Bronchial epithelial cell (primary cell): ENCODE measurements at regions not wholly inside any gene's neighbourhood (a gene's known extent, or its start where the extent isn't known, plus 50 kb on each side); places are given as distances from the start of the nearest gene placed in this dataset.
A peak's percentile ranks its signal among the peaks of the same experiment; 100 is the strongest.

Experiments used
- DNase-seq: peaks from one replicate; pipeline ENCODE4 v3.0.0-alpha.2; 2010; ENCODE audit warnings: low read depth
- FAIRE-seq: peaks from 2 replicates; lab custom pipeline; 2011; peaks lifted over from hg19 to GRCh38; lab: Jason Lieb, UNC
- H3K27me3 ChIP-seq: 2 replicates; pipeline ENCODE4 v1.5.1; 2011; ENCODE audit warnings: low read length; ENCODE audit not compliant: control insufficient read depth, insufficient read depth
- H3K36me3 ChIP-seq: 2 replicates; pipeline ENCODE4 v1.5.1; 2011; ENCODE audit warnings: low read length; ENCODE audit not compliant: control insufficient read depth, insufficient read depth
- H3K4me3 ChIP-seq: 2 replicates; pipeline ENCODE4 v1.5.1; 2011; ENCODE audit warnings: mild to moderate bottlenecking, low read depth, low read length, control low read depth
- CTCF ChIP-seq: IDR thresholded peaks from 2 replicates; pipeline ENCODE4 v1.5.1; 2011; ENCODE audit warnings: mild to moderate bottlenecking, moderate library complexity, low read length, control low read depth, inconsistent platforms; ENCODE audit not compliant: insufficient read depth, severe bottlenecking

DNA sequence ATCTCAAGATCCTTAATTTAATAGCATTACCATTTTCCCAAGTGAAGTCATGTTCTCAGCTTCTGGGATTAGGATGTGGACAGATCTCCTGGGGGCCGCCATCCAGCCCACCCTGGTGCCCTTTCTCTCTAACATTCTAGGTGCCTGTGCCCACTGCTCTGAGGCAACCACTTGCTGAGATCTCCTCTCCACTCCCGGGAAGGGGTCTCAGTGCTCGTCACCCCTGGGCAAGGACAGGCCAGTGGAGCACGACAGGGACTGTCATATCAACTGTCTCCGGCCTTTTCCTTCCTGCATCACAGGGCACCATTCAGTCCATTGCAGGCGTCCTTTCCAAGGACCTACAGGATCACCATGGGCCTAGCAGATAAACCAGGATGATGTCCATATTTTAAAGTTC is 304.8 kb downstream of the AJAP1 start:
- no peak for DNase-seq
- TF ChIP-seq CTCF: no peak
- no peak for FAIRE-seq
- Histone ChIP-seq H3K4me3 (no peak overlapping the region), H3K36me3 (no peaks in the 10 kb centered on the region), H3K27me3 (no peaks in the 10 kb centered on the region)

GRCh38 chr1:4957027-4957426 is 302.6 kb downstream of the AJAP1 start:
- H3K36me3 ChIP-seq: no peaks in the 10 kb centered on the region
- no peak overlapping the region for H3K4me3 ChIP-seq
- FAIRE-seq: no peak
- H3K27me3 ChIP-seq: no peaks in the 10 kb centered on the region
- no peak for TF ChIP-seq CTCF
- no peak for DNase-seq

GRCh38 chr1:4954392-4954791 is 300.0 kb downstream of the AJAP1 start:
- FAIRE-seq (no peak), DNase-seq (no peak)
- no peak overlapping the region for H3K4me3 ChIP-seq
- H3K36me3 ChIP-seq: no peaks in the 10 kb centered on the region
- no peaks in the 10 kb centered on the region for H3K27me3 ChIP-seq
- TF ChIP-seq CTCF: no peak

GRCh38 chr1:4951601-4952000 is 297.2 kb downstream of the AJAP1 start:
- no peaks in the 10 kb centered on the region for H3K36me3 ChIP-seq
- DNase-seq (no peak), FAIRE-seq (no peak)
- H3K27me3 ChIP-seq: no peaks in the 10 kb centered on the region
- TF ChIP-seq CTCF: no peak
- no peak overlapping the region for H3K4me3 ChIP-seq

- no peaks in the 10 kb centered on the region for H3K27me3 ChIP-seq
- no peaks in the 10 kb centered on the region for H3K36me3 ChIP-seq
- DNase-seq (no peak), FAIRE-seq (peak; percentile 96)
- H3K4me3 ChIP-seq: no peak overlapping the region
- TF ChIP-seq CTCF: no peak
These were observed 291.9 kb downstream of the AJAP1 start for GRCh38 chr1:4946343-4946742.

DNA sequence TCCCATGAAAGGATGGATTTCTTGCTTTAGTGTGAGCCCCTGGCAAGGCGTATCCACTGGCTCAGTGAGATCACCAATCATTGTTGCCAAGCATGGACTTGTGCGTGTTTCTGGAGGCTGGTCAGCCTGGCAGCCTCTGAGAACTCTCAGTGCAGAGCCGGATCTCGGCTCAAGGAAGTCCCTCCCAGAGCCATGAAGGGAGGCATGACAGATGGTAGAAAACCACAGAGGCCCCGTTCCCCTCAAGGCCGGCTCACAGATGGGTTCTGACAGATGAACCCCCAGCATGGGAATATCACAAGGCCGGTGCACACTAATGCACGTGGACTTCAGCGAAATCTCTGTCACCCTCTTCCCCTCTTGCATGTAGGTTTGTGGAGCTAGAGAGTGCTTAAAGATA is 290.5 kb downstream of the AJAP1 start:
- H3K4me3 ChIP-seq: no peak overlapping the region
- FAIRE-seq (no peak), DNase-seq (no peak)
- no peaks in the 10 kb centered on the region for H3K36me3 ChIP-seq
- no peaks in the 10 kb centered on the region for H3K27me3 ChIP-seq
- no peak for TF ChIP-seq CTCF
